HFFc6 (cell line): ENCODE measurements at regions not wholly inside any gene's neighbourhood (a gene's known extent, or its start where the extent isn't known, plus 50 kb on each side); places are given as distances from the start of the nearest gene placed in this dataset.

Experiments
- DNase-seq: peaks from one replicate; pipeline ENCODE4 v3.0.0-alpha.2; 2018
- H3K27ac Mint-ChIP-seq: 2 replicates; pipeline ENCODE4 v1.8.0; 2020; ENCODE audit warnings: mild to moderate bottlenecking, mixed read lengths
- H3K27me3 Mint-ChIP-seq: 2 replicates; pipeline ENCODE4 v1.8.0; 2021; ENCODE audit warnings: mild to moderate bottlenecking, moderate library complexity, mixed read lengths; ENCODE audit not compliant: insufficient read depth
- H3K36me3 Mint-ChIP-seq: 2 replicates; pipeline ENCODE4 v1.8.0; 2021; ENCODE audit warnings: low read depth, mixed read lengths
- H3K4me1 Mint-ChIP-seq: 2 replicates; pipeline ENCODE4 v1.8.0; 2020; ENCODE audit warnings: low read depth, mixed read lengths
- H3K4me3 Mint-ChIP-seq: 2 replicates; pipeline ENCODE4 v1.8.0; 2020; ENCODE audit warnings: mild to moderate bottlenecking, moderate library complexity, mixed read lengths
- H3K9me3 Mint-ChIP-seq: 2 replicates; pipeline ENCODE4 v1.8.0; 2020; ENCODE audit warnings: mild to moderate bottlenecking, mixed read lengths
- TF ChIP-seq, protein P1 (sequence below): fragments of 200-600 bp; sonication (generic); IDR thresholded peaks from 2 replicates; pipeline ENCODE4 v1.5.0; 2021; ENCODE audit warnings: antibody characterized with exemption, mild to moderate bottlenecking

GRCh38 chr9:7912037-7912535, 112.5 kb upstream of the DMAC1 start:
- Mint-ChIP-seq H3K4me3 (no peak overlapping the region), H3K36me3 (peaks cover 4% of the 10 kb centered on the region; the same call in 1 of the 2 replicates), H3K27me3 (no peaks in the 10 kb centered on the region; the same call in none of the 2 replicates), H3K27ac (no peak overlapping the region), H3K4me1 (no peaks in the 10 kb centered on the region), H3K9me3 (peaks cover 34% of the 10 kb centered on the region)
- no peak for DNase-seq
- TF ChIP-seq, protein P1, sequence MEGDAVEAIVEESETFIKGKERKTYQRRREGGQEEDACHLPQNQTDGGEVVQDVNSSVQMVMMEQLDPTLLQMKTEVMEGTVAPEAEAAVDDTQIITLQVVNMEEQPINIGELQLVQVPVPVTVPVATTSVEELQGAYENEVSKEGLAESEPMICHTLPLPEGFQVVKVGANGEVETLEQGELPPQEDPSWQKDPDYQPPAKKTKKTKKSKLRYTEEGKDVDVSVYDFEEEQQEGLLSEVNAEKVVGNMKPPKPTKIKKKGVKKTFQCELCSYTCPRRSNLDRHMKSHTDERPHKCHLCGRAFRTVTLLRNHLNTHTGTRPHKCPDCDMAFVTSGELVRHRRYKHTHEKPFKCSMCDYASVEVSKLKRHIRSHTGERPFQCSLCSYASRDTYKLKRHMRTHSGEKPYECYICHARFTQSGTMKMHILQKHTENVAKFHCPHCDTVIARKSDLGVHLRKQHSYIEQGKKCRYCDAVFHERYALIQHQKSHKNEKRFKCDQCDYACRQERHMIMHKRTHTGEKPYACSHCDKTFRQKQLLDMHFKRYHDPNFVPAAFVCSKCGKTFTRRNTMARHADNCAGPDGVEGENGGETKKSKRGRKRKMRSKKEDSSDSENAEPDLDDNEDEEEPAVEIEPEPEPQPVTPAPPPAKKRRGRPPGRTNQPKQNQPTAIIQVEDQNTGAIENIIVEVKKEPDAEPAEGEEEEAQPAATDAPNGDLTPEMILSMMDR, result no peak

- Mint-ChIP-seq H3K9me3 (peaks cover 39% of the 10 kb centered on the region), H3K27me3 (no peaks in the 10 kb centered on the region; the same call in none of the 2 replicates), H3K27ac (no peak overlapping the region), H3K36me3 (peaks cover 4% of the 10 kb centered on the region), H3K4me1 (no peaks in the 10 kb centered on the region), H3K4me3 (no peak overlapping the region)
- TF ChIP-seq, protein P1, result no peak
- DNase-seq, result no peak
Observed at GRCh38 chr9:7910426-7911020, 110.9 kb upstream of the DMAC1 start.

DNA sequence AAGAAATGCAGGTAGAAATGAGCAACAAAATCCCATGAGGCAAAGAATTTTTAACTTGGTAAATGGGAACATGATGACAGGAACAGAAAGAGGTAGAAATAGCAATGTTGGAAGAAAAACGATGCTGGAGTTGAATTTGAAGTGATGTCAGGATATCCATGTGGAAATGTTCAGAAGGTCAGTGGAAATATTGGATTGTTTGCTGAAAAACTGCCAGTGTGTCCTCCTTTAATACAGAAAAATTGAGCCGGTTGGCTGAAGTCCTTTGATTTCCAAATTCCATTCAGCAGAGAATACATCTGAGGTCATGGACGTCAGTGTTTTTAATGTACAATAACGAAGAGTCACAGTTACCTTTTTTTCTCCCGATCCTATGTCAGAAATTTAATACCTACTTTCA, 110.0 kb upstream of the DMAC1 start:
- Mint-ChIP-seq H3K4me3 (no peak overlapping the region), H3K36me3 (peaks cover 4% of the 10 kb centered on the region), H3K27ac (no peak overlapping the region), H3K4me1 (no peaks in the 10 kb centered on the region), H3K27me3 (no peaks in the 10 kb centered on the region; the same call in none of the 2 replicates), H3K9me3 (peaks cover 39% of the 10 kb centered on the region)
- TF ChIP-seq, protein P1, result no peak
- no peak for DNase-seq

DNA sequence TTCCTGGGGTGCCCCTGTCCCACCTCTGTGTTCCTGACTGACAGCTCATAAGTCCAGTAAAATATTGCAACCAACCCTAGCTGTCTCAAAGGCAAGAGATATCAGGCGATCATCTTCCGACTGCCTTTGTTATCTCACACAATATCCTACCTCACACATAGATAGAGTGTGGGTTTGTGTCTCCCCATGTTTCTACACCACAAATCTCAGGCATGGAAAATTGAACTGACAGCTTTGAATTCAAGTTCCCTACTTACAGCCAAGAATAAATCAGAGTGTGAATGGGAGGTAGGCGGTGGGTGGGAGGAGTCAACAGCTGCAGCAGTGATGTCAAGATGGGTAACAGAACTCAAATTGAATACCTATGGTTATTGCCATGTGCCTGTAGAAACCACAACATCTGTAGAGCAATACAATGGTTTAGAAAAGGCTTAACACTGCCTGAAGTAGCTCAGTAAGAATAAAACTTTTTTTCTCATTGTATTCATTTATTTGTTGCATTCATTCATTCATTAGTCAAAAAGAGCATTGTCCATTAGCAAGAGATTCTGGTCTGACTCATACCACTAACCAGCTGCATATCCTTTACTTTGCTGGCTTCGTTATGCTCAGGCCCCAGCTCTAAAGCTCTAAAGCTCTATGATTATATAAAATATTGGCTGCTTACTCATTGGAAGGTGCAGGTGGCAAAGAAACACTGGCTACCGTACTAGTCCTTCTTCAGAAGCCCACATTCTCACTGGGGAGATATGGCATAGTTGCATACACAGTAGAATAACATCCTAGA, 108.2 kb upstream of the DMAC1 start:
- Mint-ChIP-seq H3K27me3 (no peaks in the 10 kb centered on the region; the same call in none of the 2 replicates), H3K4me3 (no peak overlapping the region), H3K9me3 (peaks cover 40% of the 10 kb centered on the region), H3K4me1 (no peaks in the 10 kb centered on the region), H3K27ac (no peak overlapping the region), H3K36me3 (peaks cover 4% of the 10 kb centered on the region)
- TF ChIP-seq, protein P1, result no peak
- DNase-seq, result no peak

DNA sequence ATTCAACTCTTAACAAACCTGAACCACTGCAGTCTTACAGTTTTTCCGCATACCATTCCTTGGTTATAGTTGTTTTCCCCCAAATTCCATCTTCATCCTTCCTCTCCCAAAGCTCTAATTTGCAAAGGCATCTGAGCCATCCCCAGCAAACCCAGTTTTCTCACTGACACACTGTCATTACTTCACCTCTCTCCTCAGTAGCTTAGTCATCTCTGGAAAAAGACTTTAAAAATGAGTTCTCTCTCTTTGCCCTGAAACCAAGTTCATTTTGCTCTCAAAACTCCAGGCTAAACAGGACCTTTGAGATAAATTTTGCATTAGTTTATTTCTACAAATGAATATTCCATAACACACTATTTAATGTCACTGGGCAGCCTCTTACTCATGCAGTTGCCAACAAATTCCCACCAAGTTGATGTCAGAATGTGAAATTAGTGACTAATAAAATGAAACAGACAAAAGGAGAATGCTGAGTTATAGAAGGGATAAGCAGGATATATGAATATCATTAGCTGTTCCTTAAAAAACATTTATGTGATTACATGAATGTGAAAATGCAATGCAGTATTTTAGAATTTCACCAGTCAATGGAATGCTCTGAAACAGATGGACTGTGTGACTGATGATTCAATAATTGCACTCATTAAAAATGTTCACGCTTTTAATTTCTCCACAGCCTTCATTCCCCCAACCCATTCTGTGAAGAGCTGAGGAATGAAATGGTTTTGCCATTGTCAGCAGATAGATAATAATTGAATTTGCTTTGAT, 107.4 kb upstream of the DMAC1 start:
- no peak overlapping the region for H3K4me3 Mint-ChIP-seq
- peaks cover 35% of the 10 kb centered on the region for H3K9me3 Mint-ChIP-seq
- H3K27ac Mint-ChIP-seq, result no peak overlapping the region
- H3K27me3 Mint-ChIP-seq, result no peaks in the 10 kb centered on the region; the same call in none of the 2 replicates
- DNase-seq, result no peak
- no peaks in the 10 kb centered on the region for H3K4me1 Mint-ChIP-seq
- H3K36me3 Mint-ChIP-seq, result peaks cover 4% of the 10 kb centered on the region
- TF ChIP-seq, protein P1, result no peak
